RPMI7951 (cell line): ENCODE measurements at regions not wholly inside any gene's neighbourhood (a gene's known extent, or its start where the extent isn't known, plus 50 kb on each side); places are given as distances from the start of the nearest gene placed in this dataset.
"Not testable (repeated sequence)": the region's sequence is repeated elsewhere in the genome, so short reads cannot be mapped to it uniquely, and the experiment has no call there.

ENCODE experiments used
- DNase-seq: peaks from one replicate; pipeline ENCODE4 v3.0.0-alpha.2; 2012; ENCODE audit warnings: low read depth

GRCh38 chr4:29277381-29277780 is 1442.8 kb upstream of the PCDH7 start:
- no peak for DNase-seq

- no peak for DNase-seq
Observed at GRCh38 chr4:29278585-29278984, 1441.6 kb upstream of the PCDH7 start.

GRCh38 chr4:29289118-29289517 is 1431.1 kb upstream of the PCDH7 start:
- no peak for DNase-seq

- no peak for DNase-seq
Observed at GRCh38 chr4:29295280-29295679, 1424.9 kb upstream of the PCDH7 start.

- no peak for DNase-seq
Observed at GRCh38 chr4:29304595-29304994, 1415.6 kb upstream of the PCDH7 start.

- no peak for DNase-seq
Observed at GRCh38 chr4:29307256-29307655, 1412.9 kb upstream of the PCDH7 start.

GRCh38 chr4:29307755-29308154 is 1412.4 kb upstream of the PCDH7 start:
- DNase-seq: no peak

GRCh38 chr4:29309050-29309449 is 1411.1 kb upstream of the PCDH7 start:
- DNase-seq: peak; percentile 0

- no peak for DNase-seq
Observed at GRCh38 chr4:29310252-29310651, 1409.9 kb upstream of the PCDH7 start.

- no peak for DNase-seq
Observed at GRCh38 chr4:29311247-29311646, 1408.9 kb upstream of the PCDH7 start.

- no peak for DNase-seq
Observed at GRCh38 chr4:29319663-29320340, 1400.4 kb upstream of the PCDH7 start.

GRCh38 chr4:29320947-29321620 is 1399.1 kb upstream of the PCDH7 start:
- no peak for DNase-seq

- DNase-seq: no peak
Observed at GRCh38 chr4:29326004-29326403, 1394.2 kb upstream of the PCDH7 start.

GRCh38 chr4:29326816-29327215 is 1393.4 kb upstream of the PCDH7 start:
- no peak for DNase-seq

GRCh38 chr4:29336861-29337260 is 1383.3 kb upstream of the PCDH7 start:
- no peak for DNase-seq

- DNase-seq: no peak
Observed at GRCh38 chr4:29372971-29373370, 1347.2 kb upstream of the PCDH7 start.

- no peak for DNase-seq
Observed at GRCh38 chr4:29375716-29376115, 1344.5 kb upstream of the PCDH7 start.

GRCh38 chr4:29378237-29378636 is 1341.9 kb upstream of the PCDH7 start:
- DNase-seq: not testable (repeated sequence)

- no peak for DNase-seq
Observed at GRCh38 chr4:29390921-29391320, 1329.2 kb upstream of the PCDH7 start.

- no peak for DNase-seq
Observed at GRCh38 chr4:29405116-29405515, 1315.1 kb upstream of the PCDH7 start.

- no peak for DNase-seq
Observed at GRCh38 chr4:29415771-29416170, 1304.4 kb upstream of the PCDH7 start.

GRCh38 chr4:29423836-29424721 is 1296.1 kb upstream of the PCDH7 start:
- peak; percentile 2 for DNase-seq
